AG04450 (cell line): ENCODE measurements at regions not wholly inside any gene's neighbourhood (a gene's known extent, or its start where the extent isn't known, plus 50 kb on each side); places are given as distances from the start of the nearest gene placed in this dataset.
"Not testable (repeated sequence)": the region's sequence is repeated elsewhere in the genome, so short reads cannot be mapped to it uniquely, and the experiment has no call there.

Experiments used
- CTCF ChIA-PET: fragments of 300-600, 350-600 bp; formaldehyde crosslinking; extraction: SDS; loops from one replicate; lab custom pipeline; 2022; ENCODE audit warnings: antibody characterized with exemption, inconsistent platforms; lab: Charles Lee
- POLR2A ChIA-PET: fragments of 350-600 bp; formaldehyde crosslinking; extraction: SDS; loops from one replicate; lab custom pipeline; 2021; ENCODE audit warnings: antibody characterized with exemption, inconsistent platforms; lab: Yijun Ruan, JAX
- DNase-seq: peaks from one replicate; pipeline ENCODE4 v3.0.0-alpha.2; 2011; ENCODE audit warnings: low read depth, low spot score
- H3K27ac ChIP-seq: one replicate; pipeline ENCODE4 v1.5.1; 2012; ENCODE audit warnings: low read depth, low read length, control low read depth
- H3K27me3 ChIP-seq: one replicate; pipeline ENCODE4 v1.6.0; 2012; ENCODE audit warnings: low read length; ENCODE audit not compliant: control insufficient read depth, insufficient read depth
- H3K4me3 ChIP-seq: 2 replicates; pipeline ENCODE4 v1.5.1; 2011; ENCODE audit warnings: mild to moderate bottlenecking, low read depth, low read length, control low read depth
- H3K9me3 ChIP-seq: 2 replicates; pipeline ENCODE4 v1.5.1; 2012; ENCODE audit warnings: low read length; ENCODE audit not compliant: control insufficient read depth, insufficient read depth
- CTCF ChIP-seq: IDR thresholded peaks from 2 replicates; pipeline ENCODE4 v1.5.1; 2011; ENCODE audit warnings: low read depth, low read length, control low read depth, inconsistent platforms

GRCh38 chr12:32970465-32971110, 74.0 kb upstream of the PKP2 start:
- peaks cover 6% of the 10 kb centered on the region; the same call in 1 of the 2 replicates for H3K9me3 ChIP-seq
- CTCF ChIA-PET, result no interaction called here
- no peak for DNase-seq
- POLR2A ChIA-PET, result no interaction called here
- no peaks in the 10 kb centered on the region for H3K27me3 ChIP-seq
- no peak for TF ChIP-seq CTCF
- H3K27ac ChIP-seq, result no peak overlapping the region
- no peak overlapping the region for H3K4me3 ChIP-seq

- ChIA-PET POLR2A (no interaction called here), CTCF (no interaction called here)
- TF ChIP-seq CTCF, result no peak
- H3K4me3 ChIP-seq, result no peak overlapping the region
- no peak for DNase-seq
- peaks cover 3% of the 10 kb centered on the region; the same call in 1 of the 2 replicates for H3K9me3 ChIP-seq
- no peak overlapping the region for H3K27ac ChIP-seq
- H3K27me3 ChIP-seq, result no peaks in the 10 kb centered on the region
Measured at GRCh38 chr12:32964981-32965585, 68.5 kb upstream of the PKP2 start.

GRCh38 chr12:32956418-32956817, 59.8 kb upstream of the PKP2 start:
- POLR2A ChIA-PET, CTCF ChIA-PET, H3K27ac ChIP-seq, DNase-seq, H3K4me3 ChIP-seq, H3K27me3 ChIP-seq: not testable (repeated sequence)
- peaks cover 13% of the 10 kb centered on the region for H3K9me3 ChIP-seq

GRCh38 chr12:32952681-32953080, 56.1 kb upstream of the PKP2 start:
- Histone ChIP-seq H3K27me3 (no peaks in the 10 kb centered on the region), H3K27ac (no peak overlapping the region), H3K9me3 (peaks cover 22% of the 10 kb centered on the region), H3K4me3 (no peak overlapping the region)
- DNase-seq, result no peak
- TF ChIP-seq CTCF, result no peak
- ChIA-PET POLR2A (no interaction called here), CTCF (no interaction called here)

GRCh38 chr12:32949815-32950214, 53.2 kb upstream of the PKP2 start:
- Histone ChIP-seq H3K27ac (no peak overlapping the region), H3K4me3 (no peak overlapping the region), H3K9me3 (peaks cover 11% of the 10 kb centered on the region), H3K27me3 (no peaks in the 10 kb centered on the region)
- ChIA-PET POLR2A (no interaction called here), CTCF (no interaction called here)
- no peak for TF ChIP-seq CTCF
- DNase-seq, result no peak
